ENCODE measurements at regions not wholly inside any gene's neighbourhood (a gene's known extent, or its start where the extent isn't known, plus 50 kb on each side); places are given as distances from the start of the nearest gene placed in this dataset.

- no peak for DNase-seq
Observed at GRCh38 chr1:25100151-25100833, 132.0 kb downstream of the SYF2 start.

GRCh38 chr1:25099343-25099951 is 132.9 kb downstream of the SYF2 start:
- no peak for DNase-seq

- no peak for DNase-seq
Observed at GRCh38 chr1:25098717-25099116, 133.6 kb downstream of the SYF2 start.

- no peak for DNase-seq
Observed at GRCh38 chr1:25096307-25097150, 135.8 kb downstream of the SYF2 start.

GRCh38 chr1:25095635-25096200 is 136.6 kb downstream of the SYF2 start:
- no peak for DNase-seq

GRCh38 chr1:25094995-25095394 is 137.3 kb downstream of the SYF2 start:
- no peak for DNase-seq

- no peak for DNase-seq
Observed at GRCh38 chr1:25094229-25094628, 138.1 kb downstream of the SYF2 start.

GRCh38 chr1:25091658-25092057 is 140.6 kb downstream of the SYF2 start:
- DNase-seq: no peak

- no peak for DNase-seq
Observed at GRCh38 chr1:25090707-25091422, 141.4 kb downstream of the SYF2 start.

- no peak for DNase-seq
Observed at GRCh38 chr1:25089772-25090171, 142.5 kb downstream of the SYF2 start.

GRCh38 chr1:25088946-25089345 is 143.4 kb downstream of the SYF2 start:
- no peak for DNase-seq

- no peak for DNase-seq
Observed at GRCh38 chr1:25088180-25088701, 144.1 kb downstream of the SYF2 start.

- DNase-seq: no peak
Observed at GRCh38 chr1:25086518-25087079, 145.7 kb downstream of the SYF2 start.

GRCh38 chr1:25084407-25084806 is 147.9 kb downstream of the SYF2 start:
- no peak for DNase-seq

- no peak for DNase-seq
Observed at GRCh38 chr1:25083481-25084345, 148.6 kb downstream of the SYF2 start.

- no peak for DNase-seq
Observed at GRCh38 chr1:25082995-25083394, 149.3 kb downstream of the SYF2 start.

GRCh38 chr1:25082216-25082899 is 149.9 kb downstream of the SYF2 start:
- no peak for DNase-seq

- no peak for DNase-seq
Observed at GRCh38 chr1:25081496-25081895, 150.8 kb downstream of the SYF2 start.

- no peak for DNase-seq
Observed at GRCh38 chr1:25080294-25081209, 150.5 kb upstream of the RUNX3 start.
